ENCODE measurements at regions not wholly inside any gene's neighbourhood (a gene's known extent, or its start where the extent isn't known, plus 50 kb on each side); places are given as distances from the start of the nearest gene placed in this dataset.
A peak's percentile ranks its signal among the peaks of the same experiment; 100 is the strongest.

- DNase-seq, result no peak
Observed at GRCh38 chr1:84759756-84760155, 69.5 kb upstream of the SSX2IP start.

GRCh38 chr1:84758968-84759491 lies 68.8 kb upstream of the SSX2IP start:
- no peak for DNase-seq

- no peak for DNase-seq
Observed at GRCh38 chr1:84758476-84758875, 68.2 kb upstream of the SSX2IP start.

GRCh38 chr1:84757301-84757700 lies 67.0 kb upstream of the SSX2IP start:
- DNase-seq, result no peak

GRCh38 chr1:84756455-84757082 lies 66.3 kb upstream of the SSX2IP start:
- DNase-seq, result no peak

DNA sequence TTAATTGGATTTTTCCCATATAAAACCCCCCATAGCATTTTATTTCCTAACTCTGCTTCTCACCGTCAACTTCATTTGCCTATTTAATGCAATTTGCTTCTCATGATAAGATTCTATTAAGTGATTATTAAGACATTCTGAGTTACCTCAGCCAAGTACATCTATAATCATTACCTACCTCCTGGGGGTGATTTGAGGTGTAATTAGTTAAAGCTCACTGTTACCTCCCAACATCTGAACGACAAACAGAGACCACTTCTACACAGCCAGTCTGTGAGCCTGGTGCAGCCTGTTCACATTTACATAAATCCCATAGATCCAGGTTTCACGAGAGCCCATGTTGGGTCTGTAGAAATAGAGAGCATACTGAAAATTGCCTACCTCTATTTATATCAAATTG lies 65.7 kb upstream of the SSX2IP start:
- DNase-seq, result no peak

- DNase-seq, result no peak
Observed at GRCh38 chr1:84755216-84755615, 65.0 kb upstream of the SSX2IP start.

- DNase-seq, result no peak
Observed at GRCh38 chr1:84754386-84754703, 64.1 kb upstream of the SSX2IP start.

- DNase-seq, result peak; percentile 52
Observed at GRCh38 chr1:84753516-84754385, 63.5 kb upstream of the SSX2IP start.

- DNase-seq, result no peak
Observed at GRCh38 chr1:84750110-84750730, 60.0 kb upstream of the SSX2IP start.

DNA sequence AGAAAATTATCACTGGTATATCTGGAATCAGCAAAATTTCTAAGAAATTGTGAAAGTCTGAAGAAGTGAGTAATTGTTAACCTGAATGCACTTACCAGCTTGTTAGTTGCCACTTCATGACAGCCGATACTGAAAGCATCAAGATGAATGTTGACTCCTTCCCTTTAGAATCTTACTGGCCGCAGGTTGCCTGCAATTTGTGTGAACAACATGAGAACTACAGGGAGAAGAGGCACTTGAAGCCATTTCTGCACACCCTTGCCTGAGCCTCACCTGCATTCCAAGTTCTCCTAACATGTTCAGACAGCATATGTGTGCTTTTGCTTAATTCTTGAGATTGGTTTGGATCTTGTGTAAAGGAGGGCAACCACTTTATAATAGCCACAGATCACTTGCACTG lies 59.2 kb upstream of the SSX2IP start:
- DNase-seq, result no peak

DNA sequence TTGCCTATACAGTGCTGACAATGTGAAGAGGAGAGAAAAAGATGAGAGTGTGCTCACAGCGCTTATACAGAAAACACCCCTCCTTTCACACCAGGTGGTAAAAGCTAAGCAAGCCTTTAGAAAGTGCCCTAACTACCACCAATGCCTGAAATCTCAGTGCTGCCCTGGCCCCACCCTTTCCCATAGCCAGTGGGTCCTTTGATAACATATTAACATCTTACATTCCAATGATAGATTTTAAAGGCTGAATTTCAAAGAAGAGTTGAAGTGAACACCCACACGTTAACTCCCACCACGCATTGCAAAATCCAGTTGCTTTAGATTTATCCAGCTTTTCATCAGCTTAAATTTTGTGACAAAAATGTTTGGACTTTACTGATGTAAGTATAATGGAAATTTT lies 58.1 kb upstream of the SSX2IP start:
- no peak for DNase-seq

DNA sequence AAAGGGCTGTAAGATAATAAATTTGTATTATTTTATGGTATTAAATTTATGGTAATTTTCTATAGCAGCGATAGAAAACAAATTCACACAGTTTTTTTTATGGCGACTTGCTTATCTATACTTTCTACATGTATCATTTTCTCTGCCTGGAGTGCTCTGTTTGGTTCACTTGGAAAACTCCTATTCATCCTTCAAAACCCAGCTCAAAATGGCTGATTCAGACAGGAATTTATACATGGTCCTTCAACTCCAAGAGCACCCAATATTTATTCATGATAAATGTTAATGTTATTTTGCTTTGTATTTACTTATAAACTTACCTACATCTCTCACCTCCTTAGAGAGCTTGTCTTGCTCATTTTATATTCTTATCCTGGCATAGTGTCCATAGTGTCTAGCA lies 55.6 kb upstream of the SSX2IP start:
- DNase-seq, result no peak

GRCh38 chr1:84743896-84744295 lies 53.6 kb upstream of the SSX2IP start:
- DNase-seq, result no peak

GRCh38 chr1:84742653-84743052 lies 52.4 kb upstream of the SSX2IP start:
- no peak for DNase-seq

DNA sequence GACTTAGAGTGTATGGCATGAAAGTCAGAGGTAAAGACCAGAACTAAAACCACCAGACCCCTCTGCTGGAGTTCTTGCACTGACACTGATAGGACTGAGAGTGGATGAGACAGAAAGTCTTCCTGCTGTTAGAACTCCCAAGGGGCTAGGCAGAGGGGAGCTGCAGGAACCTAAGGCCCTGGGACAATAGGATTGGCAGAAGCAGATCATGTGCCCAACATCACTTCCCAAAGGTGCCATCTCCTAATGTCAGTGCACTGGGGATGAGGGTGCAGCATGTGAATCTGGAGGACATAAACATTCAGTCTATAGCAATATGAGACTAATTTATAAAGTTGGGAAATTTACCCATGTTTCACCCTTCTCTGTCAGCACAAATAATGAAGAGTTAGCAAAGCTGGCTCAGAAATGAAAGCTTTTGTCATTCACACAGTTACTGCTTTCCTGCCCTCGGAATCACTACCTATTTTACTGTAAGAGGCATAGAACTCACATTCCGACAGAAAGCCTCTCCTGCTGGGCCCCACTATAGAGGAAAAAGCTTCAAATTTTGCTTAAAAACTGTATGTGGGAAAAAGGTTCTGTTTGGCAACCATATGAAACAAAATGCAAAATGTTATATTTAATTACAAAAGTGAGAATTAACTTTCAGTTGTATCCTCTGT lies 49.9 kb upstream of the SSX2IP start:
- DNase-seq, result no peak
